ENCODE measurements at regions not wholly inside any gene's neighbourhood (a gene's known extent, or its start where the extent isn't known, plus 50 kb on each side); places are given as distances from the start of the nearest gene placed in this dataset.

GRCh38 chr10:128563387-128563786 lies 437.2 kb upstream of the MKI67 start:
- TF ChIP-seq CTCF (IDR thresholded peaks at IDR 0.05; ENCODE audit: low read depth, low read length) (no peak), EZH2phosphoT487 (IDR thresholded peaks at IDR 0.05; ENCODE audit: low read depth) (no peak)

Measured in OCI-LY3 (cell line).